ENCODE measurements at regions not wholly inside any gene's neighbourhood (a gene's known extent, or its start where the extent isn't known, plus 50 kb on each side); places are given as distances from the start of the nearest gene placed in this dataset.

GRCh38 chr12:75642226-75642625 is 130.8 kb upstream of the KRR1 start:
- no peak overlapping the region for H3K4me3 Mint-ChIP-seq
- no peak for ATAC-seq (replicated peaks)

GRCh38 chr12:75641031-75641780 is 129.8 kb upstream of the KRR1 start:
- peaks cover 0 to 2% of the 10 kb centered on the region in 2 donors for H3K27me3 Mint-ChIP-seq
- DNase-seq: peak; percentile 51
- H3K36me3 Mint-ChIP-seq: no peaks in the 10 kb centered on the region

More at GRCh38 chr12:75642226-75642625, 130.8 kb upstream of the KRR1 start:
- Mint-ChIP-seq H3K27me3 (no peaks in the 10 kb centered on the region), H3K36me3 (no peaks in the 10 kb centered on the region), H3K27ac (no peak overlapping the region), H3K4me1 (peaks cover 8 to 12% of the 10 kb centered on the region in 2 donors), H3K9me3 (no peaks in the 10 kb centered on the region)
- no peak for DNase-seq

GRCh38 chr12:75638792-75639191 is 127.4 kb upstream of the KRR1 start:
- H3K4me1 Mint-ChIP-seq: peaks cover 7 to 12% of the 10 kb centered on the region in 2 donors
- peaks cover 0 to 11% of the 10 kb centered on the region in 2 donors for H3K27me3 Mint-ChIP-seq
- ATAC-seq (replicated peaks): no peak
- no peak for DNase-seq
- H3K4me3 Mint-ChIP-seq: no peak overlapping the region
- H3K27ac Mint-ChIP-seq: no peak overlapping the region
- no peaks in the 10 kb centered on the region for H3K36me3 Mint-ChIP-seq
- no peaks in the 10 kb centered on the region for H3K9me3 Mint-ChIP-seq

More at GRCh38 chr12:75641031-75641780, 129.8 kb upstream of the KRR1 start:
- Mint-ChIP-seq H3K4me3 (no peak overlapping the region), H3K4me1 (peaks cover 8 to 12% of the 10 kb centered on the region in 2 donors), H3K9me3 (no peaks in the 10 kb centered on the region), H3K27ac (peak overlapping the region; percentile 37)
- peak; percentile 92 to 98 for ATAC-seq (replicated peaks)

- peaks cover 5 to 12% of the 10 kb centered on the region in 2 donors for H3K4me1 Mint-ChIP-seq
- DNase-seq: no peak
Measured at GRCh38 chr12:75636607-75637006, 125.2 kb upstream of the KRR1 start.

GRCh38 chr12:75635606-75636444 is 124.4 kb upstream of the KRR1 start:
- H3K27ac Mint-ChIP-seq: no peak overlapping the region
- ATAC-seq (replicated peaks) (peak; percentile 65 to 80), DNase-seq (no peak)

More at GRCh38 chr12:75636607-75637006, 125.2 kb upstream of the KRR1 start:
- no peaks in the 10 kb centered on the region for H3K36me3 Mint-ChIP-seq
- no peak for ATAC-seq (replicated peaks)
- peaks cover 0 to 11% of the 10 kb centered on the region in 2 donors for H3K27me3 Mint-ChIP-seq
- peaks cover 0 to 2% of the 10 kb centered on the region in 2 donors for H3K9me3 Mint-ChIP-seq
- H3K27ac Mint-ChIP-seq: no peak overlapping the region
- H3K4me3 Mint-ChIP-seq: no peak overlapping the region

GRCh38 chr12:75634244-75635222 is 123.1 kb upstream of the KRR1 start:
- H3K4me1 Mint-ChIP-seq: no peaks in the 10 kb centered on the region
- no peak overlapping the region for H3K4me3 Mint-ChIP-seq
- H3K27ac Mint-ChIP-seq: no peak overlapping the region
- peaks cover 0 to 20% of the 10 kb centered on the region in 2 donors for H3K27me3 Mint-ChIP-seq
- DNase-seq (no peak), ATAC-seq (replicated peaks) (no peak)
- no peaks in the 10 kb centered on the region for H3K36me3 Mint-ChIP-seq
- peaks cover 0 to 3% of the 10 kb centered on the region in 2 donors for H3K9me3 Mint-ChIP-seq

More at GRCh38 chr12:75635606-75636444, 124.4 kb upstream of the KRR1 start:
- peaks cover 0 to 2% of the 10 kb centered on the region in 2 donors for H3K9me3 Mint-ChIP-seq
- H3K36me3 Mint-ChIP-seq: no peaks in the 10 kb centered on the region
- peaks cover 0 to 4% of the 10 kb centered on the region in 2 donors for H3K4me1 Mint-ChIP-seq
- H3K27me3 Mint-ChIP-seq: peaks cover 0 to 11% of the 10 kb centered on the region in 2 donors
- no peak overlapping the region for H3K4me3 Mint-ChIP-seq

GRCh38 chr12:75633789-75634188 is 122.4 kb upstream of the KRR1 start:
- no peak for DNase-seq
- ATAC-seq (replicated peaks): no peak
- no peaks in the 10 kb centered on the region for H3K36me3 Mint-ChIP-seq
- peaks cover 0 to 26% of the 10 kb centered on the region in 2 donors for H3K27me3 Mint-ChIP-seq
- peaks cover 0 to 6% of the 10 kb centered on the region in 2 donors for H3K9me3 Mint-ChIP-seq
- H3K4me1 Mint-ChIP-seq: no peaks in the 10 kb centered on the region
- no peak overlapping the region for H3K4me3 Mint-ChIP-seq
- H3K27ac Mint-ChIP-seq: no peak overlapping the region

GRCh38 chr12:75632442-75632841 is 121.0 kb upstream of the KRR1 start:
- H3K4me3 Mint-ChIP-seq: no peak overlapping the region
- ATAC-seq (replicated peaks): no peak
- peaks cover 0 to 26% of the 10 kb centered on the region in 2 donors for H3K27me3 Mint-ChIP-seq
- no peak for DNase-seq
- H3K36me3 Mint-ChIP-seq: no peaks in the 10 kb centered on the region
- H3K4me1 Mint-ChIP-seq: no peaks in the 10 kb centered on the region
- no peak overlapping the region for H3K27ac Mint-ChIP-seq
- H3K9me3 Mint-ChIP-seq: peaks cover 0 to 6% of the 10 kb centered on the region in 2 donors

- Mint-ChIP-seq H3K36me3 (no peaks in the 10 kb centered on the region), H3K9me3 (peaks cover 0 to 6% of the 10 kb centered on the region in 2 donors), H3K27ac (no peak overlapping the region), H3K4me1 (no peaks in the 10 kb centered on the region), H3K4me3 (no peak overlapping the region), H3K27me3 (peaks cover 0 to 26% of the 10 kb centered on the region in 2 donors)
- no peak for DNase-seq
- ATAC-seq (replicated peaks): no peak
Measured at GRCh38 chr12:75631831-75632230, 120.4 kb upstream of the KRR1 start.

- Mint-ChIP-seq H3K27me3 (peaks cover 0 to 16% of the 10 kb centered on the region in 2 donors), H3K4me1 (no peaks in the 10 kb centered on the region), H3K9me3 (peaks cover 0 to 6% of the 10 kb centered on the region in 2 donors), H3K36me3 (no peaks in the 10 kb centered on the region), H3K4me3 (no peak overlapping the region), H3K27ac (no peak overlapping the region)
- no peak for DNase-seq
- ATAC-seq (replicated peaks): no peak
Measured at GRCh38 chr12:75630091-75630490, 118.7 kb upstream of the KRR1 start.

- H3K4me3 Mint-ChIP-seq: no peak overlapping the region
- H3K4me1 Mint-ChIP-seq: no peaks in the 10 kb centered on the region
- H3K9me3 Mint-ChIP-seq: peaks cover 0 to 6% of the 10 kb centered on the region in 2 donors
- no peak overlapping the region for H3K27ac Mint-ChIP-seq
- no peaks in the 10 kb centered on the region for H3K36me3 Mint-ChIP-seq
- ATAC-seq (replicated peaks): no peak
- H3K27me3 Mint-ChIP-seq: peaks cover 0 to 16% of the 10 kb centered on the region in 2 donors
- DNase-seq: no peak
Measured at GRCh38 chr12:75628916-75629315, 117.5 kb upstream of the KRR1 start.

- Mint-ChIP-seq H3K27me3 (peaks cover 0 to 16% of the 10 kb centered on the region in 2 donors), H3K4me1 (no peaks in the 10 kb centered on the region)
Measured at GRCh38 chr12:75628511-75628910, 117.1 kb upstream of the KRR1 start.

GRCh38 chr12:75623631-75624154 is 112.3 kb upstream of the KRR1 start:
- Mint-ChIP-seq H3K27ac (no peak overlapping the region), H3K36me3 (peaks cover 2 to 3% of the 10 kb centered on the region in 2 donors), H3K27me3 (peaks cover 0 to 4% of the 10 kb centered on the region in 2 donors), H3K4me3 (no peak overlapping the region), H3K4me1 (no peaks in the 10 kb centered on the region), H3K9me3 (peaks cover 4 to 6% of the 10 kb centered on the region in 2 donors)
- no peak for ATAC-seq (replicated peaks)
- DNase-seq: no peak

More at GRCh38 chr12:75628511-75628910, 117.1 kb upstream of the KRR1 start:
- no peak for ATAC-seq (replicated peaks)
- DNase-seq: no peak
- Mint-ChIP-seq H3K9me3 (peaks cover 0 to 6% of the 10 kb centered on the region in 2 donors), H3K4me3 (no peak overlapping the region), H3K36me3 (no peaks in the 10 kb centered on the region), H3K27ac (no peak overlapping the region)

Data from stimulated activated naive B cell treated with anti-CD40 and anti-IgM and Interleukin-4, amounts not matched to agents 10 μg/mL and 1 μg/mL and 100 μg/mL, for 72 hours (primary cell).